ENCODE measurements at regions not wholly inside any gene's neighbourhood (a gene's known extent, or its start where the extent isn't known, plus 50 kb on each side); places are given as distances from the start of the nearest gene placed in this dataset.

GRCh38 chr2:2932692-2933305, 444.8 kb downstream of the EIPR1 start:
- no peak for DNase-seq (ENCODE audit: extremely low spot score, unreplicated experiment)
- Mint-ChIP-seq H3K4me1 (ENCODE audit: unreplicated experiment) (peaks cover 3% of the 10 kb centered on the region), H3K9me3 (peaks cover 6% of the 10 kb centered on the region), H3K4me3 (no peak overlapping the region), H3K27me3 (no peaks in the 10 kb centered on the region), H3K36me3 (no peaks in the 10 kb centered on the region), H3K27ac (no peak overlapping the region)
- TF ChIP-seq, protein P1, sequence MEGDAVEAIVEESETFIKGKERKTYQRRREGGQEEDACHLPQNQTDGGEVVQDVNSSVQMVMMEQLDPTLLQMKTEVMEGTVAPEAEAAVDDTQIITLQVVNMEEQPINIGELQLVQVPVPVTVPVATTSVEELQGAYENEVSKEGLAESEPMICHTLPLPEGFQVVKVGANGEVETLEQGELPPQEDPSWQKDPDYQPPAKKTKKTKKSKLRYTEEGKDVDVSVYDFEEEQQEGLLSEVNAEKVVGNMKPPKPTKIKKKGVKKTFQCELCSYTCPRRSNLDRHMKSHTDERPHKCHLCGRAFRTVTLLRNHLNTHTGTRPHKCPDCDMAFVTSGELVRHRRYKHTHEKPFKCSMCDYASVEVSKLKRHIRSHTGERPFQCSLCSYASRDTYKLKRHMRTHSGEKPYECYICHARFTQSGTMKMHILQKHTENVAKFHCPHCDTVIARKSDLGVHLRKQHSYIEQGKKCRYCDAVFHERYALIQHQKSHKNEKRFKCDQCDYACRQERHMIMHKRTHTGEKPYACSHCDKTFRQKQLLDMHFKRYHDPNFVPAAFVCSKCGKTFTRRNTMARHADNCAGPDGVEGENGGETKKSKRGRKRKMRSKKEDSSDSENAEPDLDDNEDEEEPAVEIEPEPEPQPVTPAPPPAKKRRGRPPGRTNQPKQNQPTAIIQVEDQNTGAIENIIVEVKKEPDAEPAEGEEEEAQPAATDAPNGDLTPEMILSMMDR (conservative IDR thresholded peaks at IDR 0.05) = no peak

- TF ChIP-seq, protein P1 (conservative IDR thresholded peaks at IDR 0.05) = no peak
- peaks cover 6% of the 10 kb centered on the region for H3K9me3 Mint-ChIP-seq
- peaks cover 3% of the 10 kb centered on the region for H3K4me1 Mint-ChIP-seq (ENCODE audit: unreplicated experiment)
- H3K36me3 Mint-ChIP-seq = no peaks in the 10 kb centered on the region
- no peaks in the 10 kb centered on the region for H3K27me3 Mint-ChIP-seq
- no peak for DNase-seq (ENCODE audit: extremely low spot score, unreplicated experiment)
- no peak overlapping the region for H3K4me3 Mint-ChIP-seq
- no peak overlapping the region for H3K27ac Mint-ChIP-seq
Measured at GRCh38 chr2:2932189-2932588, 445.4 kb downstream of the EIPR1 start.

GRCh38 chr2:2931318-2932075, 446.1 kb downstream of the EIPR1 start:
- H3K4me1 Mint-ChIP-seq (ENCODE audit: unreplicated experiment) = peaks cover 3% of the 10 kb centered on the region
- H3K4me3 Mint-ChIP-seq = no peak overlapping the region
- H3K27ac Mint-ChIP-seq = no peak overlapping the region
- peaks cover 6% of the 10 kb centered on the region for H3K9me3 Mint-ChIP-seq
- TF ChIP-seq, protein P1 (conservative IDR thresholded peaks at IDR 0.05) = no peak
- DNase-seq (ENCODE audit: extremely low spot score, unreplicated experiment) = no peak
- H3K27me3 Mint-ChIP-seq = no peaks in the 10 kb centered on the region
- no peaks in the 10 kb centered on the region for H3K36me3 Mint-ChIP-seq

DNA sequence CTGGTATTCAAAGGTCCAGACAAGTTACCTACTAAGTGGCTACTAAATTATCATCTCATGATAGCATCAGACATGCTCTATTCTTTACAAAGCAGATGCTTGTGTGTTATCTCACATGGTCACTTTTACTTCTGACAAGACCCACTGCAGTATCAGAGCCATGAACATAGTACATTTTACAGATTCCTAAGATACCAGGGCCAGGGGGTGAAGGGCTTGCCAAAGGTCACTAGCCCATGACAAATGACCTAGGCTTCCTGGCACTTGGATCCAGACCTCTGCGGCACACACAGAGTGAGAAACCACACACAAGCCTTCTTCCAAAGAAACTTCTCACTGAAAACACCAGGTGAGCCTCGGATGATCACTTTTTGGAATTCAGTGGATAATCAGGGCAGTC, 446.8 kb downstream of the EIPR1 start:
- TF ChIP-seq, protein P1 (conservative IDR thresholded peaks at IDR 0.05) = no peak
- Mint-ChIP-seq H3K9me3 (peaks cover 6% of the 10 kb centered on the region), H3K4me3 (no peak overlapping the region), H3K27me3 (peaks cover under 1% of the 10 kb centered on the region), H3K36me3 (no peaks in the 10 kb centered on the region), H3K4me1 (ENCODE audit: unreplicated experiment) (peaks cover 3% of the 10 kb centered on the region), H3K27ac (no peak overlapping the region)
- DNase-seq (ENCODE audit: extremely low spot score, unreplicated experiment) = no peak

DNA sequence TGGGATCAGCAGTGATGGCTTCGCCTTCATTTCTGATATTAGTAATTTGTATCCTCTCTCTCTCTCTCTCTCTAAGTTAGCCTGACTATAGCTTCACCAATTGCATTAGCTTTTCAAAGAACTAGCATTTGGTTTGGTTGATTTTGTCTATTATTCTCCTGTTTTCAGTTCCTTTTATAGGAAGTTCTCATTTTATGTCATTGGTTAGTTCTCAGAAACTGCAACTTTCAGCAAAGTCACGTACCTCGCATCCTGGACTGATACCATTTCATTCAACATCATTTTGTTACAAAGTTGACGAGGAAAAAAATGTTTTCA, 450.8 kb downstream of the EIPR1 start:
- no peak overlapping the region for H3K27ac Mint-ChIP-seq
- H3K36me3 Mint-ChIP-seq = no peaks in the 10 kb centered on the region
- peaks cover 3% of the 10 kb centered on the region for H3K27me3 Mint-ChIP-seq
- H3K4me1 Mint-ChIP-seq (ENCODE audit: unreplicated experiment) = no peaks in the 10 kb centered on the region
- TF ChIP-seq, protein P1 (conservative IDR thresholded peaks at IDR 0.05) = no peak
- no peak for DNase-seq (ENCODE audit: extremely low spot score, unreplicated experiment)
- no peak overlapping the region for H3K4me3 Mint-ChIP-seq
- H3K9me3 Mint-ChIP-seq = peaks cover 6% of the 10 kb centered on the region
